H1 (cell line): ENCODE measurements at regions not wholly inside any gene's neighbourhood (a gene's known extent, or its start where the extent isn't known, plus 50 kb on each side); places are given as distances from the start of the nearest gene placed in this dataset.
"Not testable (repeated sequence)": the region's sequence is repeated elsewhere in the genome, so short reads cannot be mapped to it uniquely, and the experiment has no call there.

ENCODE experiments used
- CTCF ChIA-PET: fragments of 300-600 bp; sonication (Branson Sonifier 250); formaldehyde crosslinking; loops from one replicate; lab custom pipeline; 2021; ENCODE audit not compliant: partially characterized antibody; lab: Charles Lee
- POLR2A ChIA-PET: fragments of 300-600 bp; sonication (Branson Sonifier 250); formaldehyde crosslinking; loops from one replicate; lab custom pipeline; 2021; ENCODE audit warnings: inconsistent platforms; ENCODE audit not compliant: partially characterized antibody; lab: Charles Lee
- DNase-seq, 2 experiments: peaks; one replicate each; pipeline versions ENCODE4 v3.0.0 to v3.0.0-alpha.2; 2010 to 2022; ENCODE audit warnings: low spot score in 2 of 2, low read depth in 1 of 2, mixed read lengths in 1 of 2
- FAIRE-seq: peaks from 2 replicates; lab custom pipeline; 2011; peaks lifted over from hg19 to GRCh38; lab: Jason Lieb, UNC
- H2AFZ ChIP-seq: 2 replicates; pipeline ENCODE4 v1.8.1; 2012; ENCODE audit warnings: low read length, inconsistent platforms
- H2AK5ac ChIP-seq: 2 replicates; pipeline ENCODE4 v1.6.1; 2013; ENCODE audit warnings: low read depth, low read length
- H2BK120ac ChIP-seq: replicated peaks from 2 replicates; pipeline ENCODE3; 2013; ENCODE audit warnings: low read depth, low read length, inconsistent platforms
- H2BK12ac ChIP-seq: 2 replicates; pipeline ENCODE4 v1.6.1; 2013; ENCODE audit warnings: low read depth, low read length
- H2BK15ac ChIP-seq: 2 replicates; pipeline ENCODE4 v1.6.1; 2013; ENCODE audit warnings: low read length
- H2BK20ac ChIP-seq: 2 replicates; pipeline ENCODE4 v1.6.1; 2013; ENCODE audit warnings: low read length
- H2BK5ac ChIP-seq: 2 replicates; pipeline ENCODE4 v1.6.1; 2013; ENCODE audit warnings: low read depth, low read length
- H3K14ac ChIP-seq: 2 replicates; pipeline ENCODE4 v1.6.1; 2013; ENCODE audit warnings: inconsistent platforms; ENCODE audit not compliant: insufficient read length
- H3K18ac ChIP-seq: 2 replicates; pipeline ENCODE4 v1.6.1; 2013; ENCODE audit warnings: low read length; ENCODE audit errors: extremely low read depth
- H3K23ac ChIP-seq: 2 replicates; pipeline ENCODE4 v1.6.1; 2013; ENCODE audit warnings: inconsistent platforms; ENCODE audit not compliant: insufficient read length
- H3K23me2 ChIP-seq: 2 replicates; pipeline ENCODE4 v1.6.1; 2013; ENCODE audit warnings: low read depth, low read length
- H3K27ac ChIP-seq: 2 replicates; pipeline ENCODE4 v1.6.1; 2011; ENCODE audit warnings: low read depth, low read length, inconsistent platforms
- H3K27me3 ChIP-seq, 4 experiments: replicated peaks in 1 of 4; 1 replicate in 1 of 4; 2 replicates in 3 of 4; pipeline versions ENCODE4 v1.6.1 to v1.8.1; 2011 to 2013; ENCODE audit warnings: low read length in 3 of 4, mild to moderate bottlenecking in 3 of 4, inconsistent platforms in 2 of 4, mixed read lengths in 2 of 4, moderate library complexity in 1 of 4; ENCODE audit not compliant: control insufficient read depth in 3 of 4, insufficient read depth in 3 of 4; ENCODE audit errors: extremely low read depth in 1 of 4
- H3K36me3 ChIP-seq, 4 experiments: 2 replicates each; pipeline versions ENCODE4 v1.6.1 to v1.8.1; 2011 to 2013; ENCODE audit warnings: mild to moderate bottlenecking in 4 of 4, low read length in 3 of 4, moderate library complexity in 2 of 4, control low read depth in 1 of 4, inconsistent platforms in 1 of 4; ENCODE audit not compliant: insufficient read depth in 4 of 4, control insufficient read depth in 2 of 4
- H3K4ac ChIP-seq: replicated peaks from 2 replicates; pipeline ENCODE3; 2013; ENCODE audit warnings: low read length, low read depth, mixed read lengths, inconsistent platforms; ENCODE audit not compliant: insufficient read length
- H3K4me1 ChIP-seq, 4 experiments: replicated peaks in 1 of 4; 1 replicate in 1 of 4; 2 replicates in 3 of 4; pipeline versions ENCODE4 v1.6.1 to v1.8.1; 2011 to 2013; ENCODE audit warnings: low read length in 3 of 4, inconsistent platforms in 2 of 4, mixed read lengths in 1 of 4; ENCODE audit not compliant: insufficient read depth in 4 of 4, control insufficient read depth in 3 of 4
- H3K4me2 ChIP-seq, 2 experiments: 2 replicates each; pipeline versions ENCODE4 v1.6.1 to v1.8.1; 2011 to 2013; ENCODE audit warnings: low read depth in 2 of 2, low read length in 2 of 2, control low read depth in 1 of 2, inconsistent platforms in 1 of 2, mild to moderate bottlenecking in 1 of 2; ENCODE audit not compliant: insufficient read depth in 1 of 2
- H3K4me3 ChIP-seq, 4 experiments: fragments of 200-600, 300-600 bp in 1 of 4; sonication (generic), shearing (Covaris generic), sonication (Bioruptor Twin) in 1 of 4; 2 replicates each; pipeline versions ENCODE4 v1.5.1 to v1.8.1; 2011 to 2016; ENCODE audit warnings: low read length in 4 of 4, low read depth in 3 of 4, control low read depth in 2 of 4, inconsistent platforms in 2 of 4, mild to moderate bottlenecking in 2 of 4, mixed read lengths in 1 of 4, moderate library complexity in 1 of 4; ENCODE audit not compliant: insufficient read depth in 2 of 4; ENCODE audit errors: extremely low read depth in 1 of 4
- H3K56ac ChIP-seq: replicated peaks from 2 replicates; pipeline ENCODE3; 2013; ENCODE audit warnings: low read depth, mild to moderate bottlenecking, mixed read lengths, low read length, inconsistent platforms; ENCODE audit not compliant: insufficient read length
- H3K79me1 ChIP-seq: 2 replicates; pipeline ENCODE4 v1.6.1; 2013; ENCODE audit warnings: low read depth, low read length, control low read depth
- H3K79me2 ChIP-seq, 2 experiments: 2 replicates each; pipeline versions ENCODE4 v1.6.1 to v1.8.1; 2012 to 2013; ENCODE audit warnings: low read length in 2 of 2, mild to moderate bottlenecking in 2 of 2, inconsistent platforms in 1 of 2; ENCODE audit not compliant: insufficient read depth in 2 of 2, control insufficient read depth in 1 of 2
- H3K9ac ChIP-seq, 4 experiments: replicated peaks in 1 of 4; 1 replicate in 1 of 4; 2 replicates in 3 of 4; pipeline versions ENCODE4 v1.6.1 to v1.8.1; 2011 to 2013; ENCODE audit warnings: low read depth in 3 of 4, low read length in 3 of 4, control low read depth in 2 of 4, mild to moderate bottlenecking in 2 of 4, moderate library complexity in 2 of 4, inconsistent platforms in 1 of 4; ENCODE audit errors: extremely low read depth in 1 of 4
- H3K9me3 ChIP-seq, 2 experiments: 2 replicates each; pipeline versions ENCODE4 v1.6.1 to v1.8.1; 2012 to 2013; ENCODE audit warnings: mild to moderate bottlenecking in 2 of 2, moderate library complexity in 2 of 2, control low read depth in 1 of 2, inconsistent platforms in 1 of 2, low read depth in 1 of 2, low read length in 1 of 2, mixed read lengths in 1 of 2; ENCODE audit not compliant: insufficient read depth in 2 of 2
- H4K20me1 ChIP-seq, 2 experiments: replicated peaks in 1 of 2; 2 replicates each; pipeline versions ENCODE3 to v1.8.1; 2011 to 2013; ENCODE audit warnings: inconsistent platforms in 2 of 2, low read length in 2 of 2, mild to moderate bottlenecking in 1 of 2; ENCODE audit not compliant: insufficient read depth in 2 of 2, control insufficient read depth in 1 of 2
- H4K5ac ChIP-seq: 2 replicates; pipeline ENCODE4 v1.6.1; 2013; ENCODE audit warnings: low read length, low read depth, mixed read lengths, inconsistent platforms; ENCODE audit not compliant: insufficient read length
- H4K8ac ChIP-seq: 2 replicates; pipeline ENCODE4 v1.8.0; 2013; ENCODE audit warnings: mild to moderate bottlenecking, moderate library complexity, low read length, inconsistent platforms; ENCODE audit not compliant: insufficient read depth; ENCODE audit errors: extremely low read depth
- H4K91ac ChIP-seq: replicated peaks from 2 replicates; pipeline ENCODE3; 2013; ENCODE audit warnings: low read length, mixed read lengths, inconsistent platforms; ENCODE audit not compliant: insufficient read length
- WGBS, 2 experiments: shearing (Covaris generic) in 1 of 2; methylation state at CpG; one replicate each; pipeline versions ENCODE4 v1.1.6 to v1.1.7; 2013 to 2015; ENCODE audit warnings: low lambda C conversion rate in 2 of 2, mixed read lengths in 2 of 2, inconsistent platforms in 1 of 2, low coverage in 1 of 2, missing lambda C conversion rate in 1 of 2; ENCODE audit not compliant: insufficient replicate concordance in 2 of 2, insufficient coverage in 1 of 2, insufficient read length in 1 of 2; ENCODE audit errors: extremely low coverage in 1 of 2, missing lambda C conversion rate in 1 of 2; 5-methylcytosine and 5-hydroxymethylcytosine counted together

GRCh38 chr13:24950611-24951010, 145.3 kb upstream of the PABPC3 start:
- H4K91ac ChIP-seq, H3K4me2 ChIP-seq, H3K23ac ChIP-seq, H3K79me1 ChIP-seq, H3K27ac ChIP-seq, H2AFZ ChIP-seq, H2BK20ac ChIP-seq, H3K18ac ChIP-seq, FAIRE-seq, H2BK5ac ChIP-seq, H3K36me3 ChIP-seq, H3K23me2 ChIP-seq, DNase-seq, H2AK5ac ChIP-seq, H3K56ac ChIP-seq, H4K8ac ChIP-seq, H3K9ac ChIP-seq, CTCF ChIA-PET, H3K4me3 ChIP-seq, H2BK120ac ChIP-seq, H3K4ac ChIP-seq, H3K14ac ChIP-seq, H3K4me1 ChIP-seq, H2BK12ac ChIP-seq, POLR2A ChIA-PET, H3K27me3 ChIP-seq, H2BK15ac ChIP-seq, H4K5ac ChIP-seq, H3K79me2 ChIP-seq, H3K9me3 ChIP-seq, H4K20me1 ChIP-seq: not testable (repeated sequence)

GRCh38 chr13:24967970-24968369, 128.0 kb upstream of the PABPC3 start:
- H3K79me2 ChIP-seq, FAIRE-seq, H3K27me3 ChIP-seq, H3K4ac ChIP-seq, H3K14ac ChIP-seq, H3K4me1 ChIP-seq, H3K23me2 ChIP-seq, POLR2A ChIA-PET, H3K56ac ChIP-seq, H2BK120ac ChIP-seq, H2AK5ac ChIP-seq, H2BK20ac ChIP-seq, H4K8ac ChIP-seq, H3K23ac ChIP-seq, H4K20me1 ChIP-seq, H2BK15ac ChIP-seq, H3K9me3 ChIP-seq, H2BK5ac ChIP-seq, H3K79me1 ChIP-seq, H2BK12ac ChIP-seq, H4K91ac ChIP-seq, H3K36me3 ChIP-seq, H3K18ac ChIP-seq, H4K5ac ChIP-seq: not testable (repeated sequence)
- peak in 1 of 2 experiments; percentile 54 for DNase-seq
- peak overlapping the region; percentile 21 to 63 (median 36); a peak in 7 of 8 replicates for H3K4me3 ChIP-seq
- peak overlapping the region; percentile 95 for H2AFZ ChIP-seq
- H3K4me2 ChIP-seq, result peak overlapping the region; percentile 63 to 68
- H3K9ac ChIP-seq, result peak overlapping the region in 2 of 4 experiments; percentile 22 to 69; a peak in 4 of 7 replicates
- CTCF ChIA-PET, result interaction anchor here (1.1 to 1.3 kb wide), 2 partner anchors 17 to 24 kb away, joined by 4 to 5 read pairs; no protein-coding TSS in a partner anchor
- peak overlapping the region; percentile 45; the same call in 1 of the 2 replicates for H3K27ac ChIP-seq
- WGBS, 2 experiments, result 6% methylated on average over 5 of the region's 5 CpGs; no CpG with 5 or more reads in 1 of the 2 experiments
